B cell (primary cell): ENCODE measurements at regions not wholly inside any gene's neighbourhood (a gene's known extent, or its start where the extent isn't known, plus 50 kb on each side); places are given as distances from the start of the nearest gene placed in this dataset.

Source experiments
- ATAC-seq: fragments of 200-7000 bp; cut with Tn5 transposase; one replicate; pipeline ENCODE4 v1.10.0; 2021; ENCODE audit warnings: low read depth, mild to moderate bottlenecking, moderate number of reproducible peaks, moderate library complexity
- CTCF ChIA-PET: fragments of 350-600 bp; sonication (Branson Sonifier 250); formaldehyde crosslinking; loops from one replicate; lab custom pipeline; 2021; ENCODE audit warnings: antibody characterized with exemption, inconsistent platforms; lab: Charles Lee
- POLR2A ChIA-PET: fragments of 350-600 bp; sonication (Branson Sonifier 250); formaldehyde crosslinking; loops from one replicate; lab custom pipeline; 2021; ENCODE audit warnings: antibody characterized with exemption; lab: Charles Lee
- DNase-seq: peaks from one replicate; pipeline ENCODE4 v3.0.0; 2013
- H2AFZ ChIP-seq: 2 replicates; pipeline ENCODE4 v1.6.1; 2012; ENCODE audit warnings: mild to moderate bottlenecking, low read depth, low read length; ENCODE audit not compliant: insufficient read depth, poor library complexity, severe bottlenecking
- H3K27ac ChIP-seq, 2 donors: 1 replicate in 1 of 2; 2 replicates in 1 of 2; pipeline ENCODE4 v1.5.1; 2012 to 2013; ENCODE audit warnings: low read length in 2 of 2, mild to moderate bottlenecking in 2 of 2, moderate library complexity in 1 of 2
- H3K27me3 ChIP-seq, 4 experiments: fragments of 200-600 bp in 1 of 4; sonication (generic) in 1 of 4; replicated peaks in 1 of 4; 1 replicate in 2 of 4; 2 replicates in 2 of 4; pipeline versions ENCODE4 v1.6.1 to v1.7.0; 2013 to 2016; ENCODE audit warnings: low read length in 3 of 4, mild to moderate bottlenecking in 2 of 4, mixed read lengths in 1 of 4, moderate library complexity in 1 of 4; ENCODE audit not compliant: insufficient read depth in 4 of 4, control insufficient read depth in 3 of 4; ENCODE audit errors: control extremely low read depth in 1 of 4
- H3K36me3 ChIP-seq, 2 experiments: replicated peaks in 1 of 2; 1 replicate in 1 of 2; 2 replicates in 1 of 2; pipeline versions ENCODE4 v1.6.1 to v1.7.1; 2013; ENCODE audit warnings: low read length in 1 of 2; ENCODE audit not compliant: insufficient read depth in 2 of 2, control insufficient read depth in 1 of 2; ENCODE audit errors: control extremely low read depth in 1 of 2, extremely low read depth in 1 of 2
- H3K4me1 ChIP-seq, 2 donors: fragments of 200-600 bp in 1 of 2; sonication (generic) in 1 of 2; 1 replicate in 1 of 2; 2 replicates in 1 of 2; pipeline versions ENCODE4 v1.5.1 to v1.6.1; 2013 to 2017; ENCODE audit warnings: low read length in 2 of 2; ENCODE audit not compliant: control insufficient read depth in 2 of 2, insufficient read depth in 2 of 2
- H3K4me2 ChIP-seq: replicated peaks from 2 replicates; pipeline ENCODE3; 2012; ENCODE audit warnings: mild to moderate bottlenecking, low read depth, low read length; ENCODE audit not compliant: poor library complexity, severe bottlenecking
- H3K4me3 ChIP-seq, 5 experiments: fragments of 200-600 bp in 1 of 5; sonication (generic) in 1 of 5; 1 replicate in 3 of 5; 2 replicates in 2 of 5; pipeline versions ENCODE4 v1.5.1 to v1.7.0; 2011 to 2016; ENCODE audit warnings: low read length in 4 of 5, mild to moderate bottlenecking in 4 of 5, low read depth in 2 of 5, control low read depth in 1 of 5, moderate library complexity in 1 of 5; ENCODE audit not compliant: insufficient read depth in 1 of 5; ENCODE audit errors: control extremely low read depth in 1 of 5, extremely low read depth in 1 of 5
- H3K79me2 ChIP-seq: fragments of 200-600 bp; sonication (generic); one replicate; pipeline ENCODE4 v1.6.0; 2016; ENCODE audit warnings: low read length; ENCODE audit not compliant: control insufficient read depth, insufficient read depth
- H3K9ac ChIP-seq: fragments of 200-600 bp; sonication (generic); 2 replicates; pipeline ENCODE4 v1.6.1; 2017; ENCODE audit warnings: mild to moderate bottlenecking, low read length, moderate library complexity
- H3K9me3 ChIP-seq, 3 donors: one replicate each; pipeline versions ENCODE4 v1.6.1 to v1.7.1; 2013; ENCODE audit warnings: low read length in 2 of 3; ENCODE audit not compliant: control insufficient read depth in 2 of 3, insufficient read depth in 1 of 3; ENCODE audit errors: control extremely low read depth in 1 of 3
- H4K20me1 ChIP-seq: 2 replicates; pipeline ENCODE4 v1.6.0; 2012; ENCODE audit warnings: mild to moderate bottlenecking, low read length; ENCODE audit not compliant: insufficient read depth, control insufficient read depth, poor library complexity, severe bottlenecking
- H3K27ac Mint-ChIP-seq: one replicate; pipeline ENCODE4 v1.8.0; 2021; ENCODE audit warnings: mixed read lengths
- H3K27me3 Mint-ChIP-seq: one replicate; pipeline ENCODE4 v1.8.0; 2021; ENCODE audit warnings: mixed read lengths
- H3K4me1 Mint-ChIP-seq: one replicate; pipeline ENCODE4 v1.8.0; 2021; ENCODE audit warnings: mixed read lengths
- H3K4me3 Mint-ChIP-seq: one replicate; pipeline ENCODE4 v1.8.0; 2021; ENCODE audit warnings: mixed read lengths
- H3K9me3 Mint-ChIP-seq: one replicate; pipeline ENCODE4 v1.8.0; 2022; ENCODE audit warnings: mixed read lengths; ENCODE audit not compliant: insufficient read depth
- CTCF ChIP-seq: fragments of 200-600 bp; IDR thresholded peaks from one replicate; pipeline ENCODE4 v1.8.0; 2022; ENCODE audit warnings: antibody characterized with exemption, mild to moderate bottlenecking
- EZH2 ChIP-seq: IDR thresholded peaks from 2 replicates; pipeline ENCODE4 v1.6.1; 2012; ENCODE audit warnings: borderline replicate concordance, low read depth, mild to moderate bottlenecking, moderate library complexity, low read length; ENCODE audit not compliant: insufficient read depth, poor library complexity, severe bottlenecking
- WGBS: methylation state at CpG from one replicate; pipeline ENCODE4 v1.1.5; 2013; ENCODE audit warnings: missing lambda C conversion rate; ENCODE audit not compliant: insufficient coverage; 5-methylcytosine and 5-hydroxymethylcytosine counted together
- intact Hi-C: fragments of 100-400 bp; cut with micrococcal nuclease; formaldehyde crosslinking; loops from one replicate; pipeline ENCODE4 v1.10.0; 2022

DNA sequence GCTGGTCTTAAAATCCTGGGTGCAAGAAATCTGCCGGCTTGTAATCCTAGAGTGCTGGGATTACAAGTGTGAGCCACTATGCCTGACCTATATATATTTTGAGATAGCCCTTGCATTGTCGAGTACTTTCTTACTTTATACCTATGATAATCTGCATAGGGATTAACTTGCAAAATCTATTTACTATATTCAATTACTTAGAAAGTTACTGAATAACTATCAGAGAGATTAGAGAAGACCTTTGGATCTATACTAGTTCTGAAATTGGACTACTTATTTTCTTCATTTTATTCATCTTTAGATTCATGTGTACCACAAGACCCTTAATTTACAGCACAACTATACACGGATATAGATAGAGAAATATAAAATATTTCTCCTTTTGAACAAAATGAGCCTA lies 1766.0 kb downstream of the NCAM2 start:
- no peaks in the 10 kb centered on the region for H3K27me3 Mint-ChIP-seq
- no peak overlapping the region for H3K27ac Mint-ChIP-seq
- H3K9me3 ChIP-seq = no peaks in the 10 kb centered on the region
- peaks cover 5% of the 10 kb centered on the region for H3K9me3 Mint-ChIP-seq
- no peaks in the 10 kb centered on the region for H3K36me3 ChIP-seq
- intact Hi-C loops = no loop called here
- ChIA-PET CTCF (no interaction called here), POLR2A (no interaction called here)
- no peak overlapping the region for H3K9ac ChIP-seq
- H3K4me2 ChIP-seq = no peak overlapping the region
- ATAC-seq (no peak), DNase-seq (no peak)
- no peaks in the 10 kb centered on the region for H3K79me2 ChIP-seq
- no peaks in the 10 kb centered on the region for H3K4me1 Mint-ChIP-seq
- TF ChIP-seq CTCF (no peak), EZH2 (no peak)
- no peak overlapping the region for H2AFZ ChIP-seq
- no peaks in the 10 kb centered on the region for H4K20me1 ChIP-seq
- H3K27me3 ChIP-seq = no peaks in the 10 kb centered on the region
- WGBS = no CpG with 5 or more reads among the region's 3 CpGs
- no peak overlapping the region for H3K27ac ChIP-seq
- no peak overlapping the region for H3K4me3 Mint-ChIP-seq
- no peaks in the 10 kb centered on the region for H3K4me1 ChIP-seq
- no peak overlapping the region for H3K4me3 ChIP-seq

- Mint-ChIP-seq H3K9me3 (no peaks in the 10 kb centered on the region), H3K27ac (no peak overlapping the region), H3K27me3 (no peaks in the 10 kb centered on the region), H3K4me3 (no peak overlapping the region), H3K4me1 (no peaks in the 10 kb centered on the region)
- H3K36me3 ChIP-seq = no peaks in the 10 kb centered on the region
- no peak for ATAC-seq
- H3K27me3 ChIP-seq = no peaks in the 10 kb centered on the region
- no peak overlapping the region for H3K4me3 ChIP-seq
- no peak for DNase-seq
- H3K9me3 ChIP-seq = no peaks in the 10 kb centered on the region
- no peak overlapping the region for H2AFZ ChIP-seq
- H4K20me1 ChIP-seq = no peaks in the 10 kb centered on the region
- H3K4me1 ChIP-seq = no peaks in the 10 kb centered on the region
- no peak overlapping the region for H3K4me2 ChIP-seq
- TF ChIP-seq CTCF (no peak), EZH2 (no peak)
- H3K9ac ChIP-seq = no peak overlapping the region
- no CpG with 5 or more reads among the region's 2 CpGs for WGBS
- intact Hi-C loops = loop anchor here (5.0 kb wide), 1 partner anchor 1794 kb away; the partner anchor contains the start of gene NCAM2
- ChIA-PET CTCF (interaction anchor here (0.8 to 1.6 kb wide), 8 partner anchors 13 to 1789 kb away, joined by 3 to 12 read pairs (median 4); no protein-coding TSS in a partner anchor), POLR2A (no interaction called here)
- H3K27ac ChIP-seq = no peak overlapping the region
- no peaks in the 10 kb centered on the region for H3K79me2 ChIP-seq
Observed at GRCh38 chr21:22791376-22791775, 1793.2 kb downstream of the NCAM2 start.
